ENCODE measurements at regions not wholly inside any gene's neighbourhood (a gene's known extent, or its start where the extent isn't known, plus 50 kb on each side); places are given as distances from the start of the nearest gene placed in this dataset.

DNA sequence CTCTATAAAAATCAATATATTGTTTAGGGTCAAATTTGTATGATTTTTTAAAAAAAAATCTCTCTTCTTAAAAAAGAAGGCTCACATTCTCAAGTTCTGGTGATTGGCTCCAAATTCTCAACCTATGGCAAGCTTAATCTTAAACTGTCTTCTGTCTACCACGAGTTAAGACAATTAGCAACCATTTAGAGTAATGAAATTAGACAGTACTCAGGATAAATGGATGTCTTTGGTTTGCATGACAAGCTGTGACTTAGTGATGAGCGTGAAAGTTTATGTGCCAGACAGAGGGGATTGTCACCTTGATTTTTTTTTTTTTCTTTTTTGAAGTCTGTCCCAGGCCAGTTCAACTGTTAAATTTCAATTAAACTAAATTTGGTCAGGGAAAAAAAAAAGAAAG is 1632.3 kb downstream of the MAT2B start:
- H3K27me3 ChIP-seq, result no peaks in the 10 kb centered on the region
- no peaks in the 10 kb centered on the region for H3K9me3 ChIP-seq (replicated peaks)
- no peak for DNase-seq
- no peaks in the 10 kb centered on the region for H3K4me1 ChIP-seq
- H3K27ac ChIP-seq, result no peak overlapping the region
- H3K4me3 ChIP-seq, result no peak overlapping the region
- no peaks in the 10 kb centered on the region for H3K36me3 ChIP-seq

DNA sequence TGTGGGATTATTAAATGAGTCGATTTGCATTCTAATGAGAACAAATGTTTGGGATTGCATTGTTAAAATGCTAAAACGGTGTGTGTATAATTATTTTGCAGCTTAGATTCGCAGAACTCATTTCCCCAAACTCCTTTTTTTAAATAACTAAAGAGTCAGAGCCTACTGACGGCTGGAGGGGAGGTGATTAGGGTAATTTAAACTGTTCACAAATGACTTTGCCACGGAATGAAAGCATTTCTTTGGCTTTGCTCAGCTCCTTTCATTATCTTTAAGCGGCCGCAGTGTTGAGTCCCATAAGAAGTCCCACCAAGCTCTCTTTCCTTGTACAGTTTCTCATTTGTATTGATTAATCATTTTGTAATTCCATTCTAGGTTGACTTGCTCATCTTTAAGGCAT is 1632.8 kb downstream of the MAT2B start:
- H3K4me3 ChIP-seq, result no peak overlapping the region
- no peak for DNase-seq
- H3K9me3 ChIP-seq (replicated peaks), result no peaks in the 10 kb centered on the region
- H3K4me1 ChIP-seq, result no peaks in the 10 kb centered on the region
- H3K27ac ChIP-seq, result no peak overlapping the region
- no peaks in the 10 kb centered on the region for H3K27me3 ChIP-seq
- H3K36me3 ChIP-seq, result no peaks in the 10 kb centered on the region

DNA sequence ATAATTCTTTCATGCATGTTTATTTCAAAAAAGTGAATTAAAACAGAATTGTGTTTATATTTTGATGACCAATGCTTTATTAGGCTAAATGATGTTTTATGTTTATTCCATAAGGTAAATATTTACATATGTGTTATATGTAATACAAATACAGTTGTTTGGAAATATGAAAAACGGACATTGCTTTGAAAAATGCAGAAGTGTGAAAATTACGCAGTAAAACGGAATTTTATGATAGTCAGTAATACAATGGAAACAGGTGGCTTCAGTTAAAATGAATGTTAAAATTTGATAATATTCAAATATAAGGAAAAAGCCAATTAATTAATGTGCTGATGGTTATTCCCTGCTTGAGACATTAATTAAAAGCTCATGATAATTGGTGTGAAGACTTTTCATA is 1633.8 kb downstream of the MAT2B start:
- Histone ChIP-seq H3K4me3 (no peak overlapping the region), H3K9me3 (replicated peaks) (no peaks in the 10 kb centered on the region), H3K4me1 (no peaks in the 10 kb centered on the region), H3K27ac (no peak overlapping the region), H3K36me3 (no peaks in the 10 kb centered on the region), H3K27me3 (no peaks in the 10 kb centered on the region)
- no peak for DNase-seq

DNA sequence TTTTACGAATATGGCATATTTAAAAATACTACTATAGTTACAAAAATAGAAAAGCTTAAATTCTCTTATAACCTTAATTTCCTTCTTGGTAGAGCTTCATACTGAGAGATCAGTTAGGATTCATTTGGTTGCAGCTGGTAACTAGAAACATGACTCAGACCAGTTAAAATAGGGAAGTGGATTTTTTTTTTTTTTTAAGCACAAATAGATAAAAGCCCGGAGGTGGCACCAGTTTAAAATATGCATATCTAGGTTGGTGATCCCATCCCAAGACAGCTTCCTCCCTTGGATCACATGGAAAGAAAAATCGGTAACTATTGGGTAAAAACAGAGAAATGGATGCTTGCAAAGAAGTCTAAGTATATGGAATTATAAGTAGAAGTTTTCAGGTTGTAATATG is 1634.3 kb downstream of the MAT2B start:
- H3K4me3 ChIP-seq, result no peak overlapping the region
- no peaks in the 10 kb centered on the region for H3K36me3 ChIP-seq
- H3K4me1 ChIP-seq, result no peaks in the 10 kb centered on the region
- no peak for DNase-seq
- H3K9me3 ChIP-seq (replicated peaks), result no peaks in the 10 kb centered on the region
- H3K27ac ChIP-seq, result no peak overlapping the region
- no peaks in the 10 kb centered on the region for H3K27me3 ChIP-seq

DNA sequence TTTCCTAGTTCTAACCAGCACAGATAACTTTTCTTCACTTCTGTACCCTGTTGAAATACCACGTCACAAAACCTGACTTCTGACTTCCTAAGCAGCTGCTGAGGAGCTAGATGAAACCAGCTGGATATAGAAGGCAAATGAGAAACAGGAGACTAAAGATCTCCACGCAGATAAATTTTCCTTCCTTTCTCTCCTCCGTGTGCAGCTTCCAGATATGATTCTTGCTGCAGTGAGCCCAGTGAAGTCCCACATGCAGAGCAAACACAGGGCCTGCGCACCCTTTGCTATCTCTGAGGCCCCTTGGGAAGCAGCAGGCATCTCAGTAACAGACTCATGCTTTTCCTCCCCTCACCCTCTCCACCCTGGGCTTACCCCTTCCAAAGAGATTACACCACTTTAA is 1638.3 kb downstream of the MAT2B start:
- H3K27ac ChIP-seq, result no peak overlapping the region

DNA sequence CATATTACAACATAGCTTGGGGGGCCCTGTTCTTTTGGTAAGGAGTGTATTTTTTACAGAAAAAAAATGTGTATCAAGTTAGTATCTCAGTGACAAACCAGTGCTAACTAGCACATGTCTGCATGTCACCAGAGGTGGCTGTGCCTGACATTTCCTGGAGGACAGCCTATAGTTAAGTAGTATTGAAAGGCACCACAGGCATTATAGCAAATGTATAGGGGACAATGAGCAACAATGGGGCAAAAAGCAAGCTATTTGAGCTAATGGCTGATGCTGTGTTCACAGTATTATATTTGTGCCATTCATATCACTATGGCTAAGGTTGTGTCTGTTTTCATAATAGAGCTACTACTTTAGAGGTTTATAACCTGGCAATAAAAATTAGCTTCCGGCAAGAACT is 1644.0 kb downstream of the MAT2B start:
- Histone ChIP-seq H3K4me3 (no peak overlapping the region), H3K27me3 (no peaks in the 10 kb centered on the region), H3K27ac (no peak overlapping the region), H3K4me1 (no peaks in the 10 kb centered on the region), H3K36me3 (no peaks in the 10 kb centered on the region), H3K9me3 (replicated peaks) (no peaks in the 10 kb centered on the region)
- DNase-seq, result no peak

More for the DNA sequence above, 1638.3 kb downstream of the MAT2B start:
- H3K36me3 ChIP-seq, result no peaks in the 10 kb centered on the region
- DNase-seq, result no peak
- H3K9me3 ChIP-seq (replicated peaks), result no peaks in the 10 kb centered on the region
- no peaks in the 10 kb centered on the region for H3K27me3 ChIP-seq
- no peak overlapping the region for H3K4me3 ChIP-seq
- H3K4me1 ChIP-seq, result no peaks in the 10 kb centered on the region

DNA sequence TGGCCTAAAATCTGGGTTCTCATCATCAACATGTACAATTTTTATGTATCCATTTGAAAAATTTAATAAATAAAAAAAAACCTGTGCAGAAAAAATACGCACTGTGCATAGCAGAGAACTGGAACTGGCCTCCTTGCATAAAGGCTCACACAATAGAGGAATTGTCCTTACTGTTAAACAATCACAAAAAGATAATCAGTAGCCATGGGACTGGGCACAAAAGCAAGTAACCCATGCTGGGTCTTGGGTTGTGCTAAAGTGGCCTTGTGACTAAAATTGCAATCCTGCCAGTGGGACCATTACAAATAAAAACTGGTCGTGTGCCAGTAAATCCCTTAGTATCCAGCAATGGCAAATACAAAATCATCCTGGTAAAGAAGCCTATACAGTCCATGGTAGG is 1646.6 kb downstream of the MAT2B start:
- no peak for DNase-seq
- Histone ChIP-seq H3K4me1 (no peaks in the 10 kb centered on the region), H3K27ac (no peak overlapping the region), H3K27me3 (no peaks in the 10 kb centered on the region), H3K4me3 (no peak overlapping the region), H3K36me3 (no peaks in the 10 kb centered on the region), H3K9me3 (replicated peaks) (no peaks in the 10 kb centered on the region)

DNA sequence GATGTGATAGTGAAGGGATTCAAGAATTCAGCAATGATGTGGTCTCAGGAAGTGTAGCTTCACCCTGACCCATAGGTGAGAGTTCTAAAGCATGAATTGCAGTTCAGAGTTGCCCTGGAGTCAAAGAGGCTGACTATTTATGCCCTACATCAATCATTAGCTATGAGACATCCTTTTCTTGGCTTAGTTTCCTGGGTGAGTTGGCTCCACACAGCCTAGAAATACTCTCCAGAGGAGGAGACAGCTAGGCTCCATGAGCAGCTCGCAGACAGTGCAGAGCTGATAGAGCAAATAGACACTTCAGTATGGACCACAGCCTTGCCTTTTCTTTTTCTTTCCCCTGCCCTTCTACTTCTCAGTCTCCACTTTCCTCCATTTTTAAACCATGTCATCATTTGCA is 1651.8 kb downstream of the MAT2B start:
- no peak for DNase-seq
- no peaks in the 10 kb centered on the region for H3K36me3 ChIP-seq

DNA sequence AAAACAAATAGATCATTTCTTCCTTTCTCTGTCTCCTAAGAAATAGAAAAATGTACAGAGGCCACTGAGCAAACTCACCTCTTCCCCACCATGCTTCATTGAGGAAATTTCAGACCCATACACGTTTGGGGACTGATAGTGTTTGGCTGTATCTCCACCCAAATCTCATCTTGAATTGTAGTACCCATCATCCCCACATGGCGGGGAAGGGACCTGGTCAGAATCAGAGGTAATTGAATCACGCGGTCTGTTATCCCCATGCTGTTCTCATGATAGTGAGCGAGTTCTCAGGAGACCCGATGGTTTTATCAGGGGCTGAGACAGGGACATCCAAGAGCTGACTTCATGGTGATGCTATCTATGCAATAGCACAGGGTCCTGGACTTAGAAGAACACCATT is 1655.8 kb downstream of the MAT2B start:
- Histone ChIP-seq H3K27ac (no peak overlapping the region), H3K27me3 (no peaks in the 10 kb centered on the region; the same call in 1 of the 2 replicates), H3K4me1 (no peaks in the 10 kb centered on the region), H3K9me3 (replicated peaks) (no peaks in the 10 kb centered on the region), H3K36me3 (no peaks in the 10 kb centered on the region), H3K4me3 (no peak overlapping the region)
- peak; percentile 4 to 13 for DNase-seq

More for the DNA sequence above, 1651.8 kb downstream of the MAT2B start:
- H3K4me3 ChIP-seq, result no peak overlapping the region
- H3K27ac ChIP-seq, result no peak overlapping the region
- H3K4me1 ChIP-seq, result no peaks in the 10 kb centered on the region
- no peaks in the 10 kb centered on the region for H3K9me3 ChIP-seq (replicated peaks)
- no peaks in the 10 kb centered on the region; the same call in 1 of the 2 replicates for H3K27me3 ChIP-seq

DNA sequence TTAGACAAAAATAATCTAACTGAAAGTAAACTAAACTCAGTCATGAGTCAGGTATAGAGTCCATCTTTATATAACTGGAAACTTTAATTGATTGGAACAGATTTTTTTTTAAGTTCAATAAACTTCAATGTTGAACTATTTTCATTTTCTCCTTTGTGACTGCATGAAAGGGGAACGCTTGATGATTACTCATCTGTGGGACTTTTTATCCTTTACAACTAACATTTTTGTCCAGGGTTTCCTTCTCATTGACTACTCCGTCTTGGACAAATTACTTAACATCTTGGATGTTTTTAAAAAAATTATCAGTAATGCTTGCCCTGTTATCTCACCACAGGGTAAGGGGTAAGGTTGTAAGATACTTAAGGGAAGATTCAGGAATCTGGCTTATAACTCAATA is 1658.4 kb downstream of the MAT2B start:
- DNase-seq, result no peak
- H3K4me1 ChIP-seq, result no peaks in the 10 kb centered on the region
- H3K27ac ChIP-seq, result no peak overlapping the region
- no peaks in the 10 kb centered on the region; the same call in 1 of the 2 replicates for H3K27me3 ChIP-seq
- H3K4me3 ChIP-seq, result no peak overlapping the region
- no peaks in the 10 kb centered on the region for H3K9me3 ChIP-seq (replicated peaks)
- no peaks in the 10 kb centered on the region for H3K36me3 ChIP-seq

DNA sequence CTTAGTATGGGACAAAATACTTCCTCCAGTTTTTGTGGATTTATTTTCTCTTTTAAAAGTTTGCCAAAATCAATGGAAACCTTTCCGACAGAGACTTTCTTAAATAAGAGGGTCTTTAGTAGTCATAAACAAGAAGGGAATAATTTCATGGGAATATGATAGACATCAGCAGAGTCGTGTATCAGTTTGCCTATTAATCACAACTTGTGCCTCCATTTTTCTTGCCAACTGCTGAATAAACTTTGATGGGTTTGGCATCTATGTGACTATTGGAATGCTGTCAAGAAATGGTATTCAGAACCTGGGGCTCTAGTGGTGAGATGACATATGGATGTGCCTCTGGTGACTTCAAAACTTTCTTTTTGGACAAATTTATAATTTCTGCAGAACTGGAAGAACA is 1668.2 kb downstream of the MAT2B start:
- Histone ChIP-seq H3K27ac (no peak overlapping the region), H3K9me3 (replicated peaks) (no peaks in the 10 kb centered on the region), H3K4me1 (no peaks in the 10 kb centered on the region), H3K36me3 (no peaks in the 10 kb centered on the region), H3K27me3 (no peaks in the 10 kb centered on the region), H3K4me3 (no peak overlapping the region)
- DNase-seq, result no peak

DNA sequence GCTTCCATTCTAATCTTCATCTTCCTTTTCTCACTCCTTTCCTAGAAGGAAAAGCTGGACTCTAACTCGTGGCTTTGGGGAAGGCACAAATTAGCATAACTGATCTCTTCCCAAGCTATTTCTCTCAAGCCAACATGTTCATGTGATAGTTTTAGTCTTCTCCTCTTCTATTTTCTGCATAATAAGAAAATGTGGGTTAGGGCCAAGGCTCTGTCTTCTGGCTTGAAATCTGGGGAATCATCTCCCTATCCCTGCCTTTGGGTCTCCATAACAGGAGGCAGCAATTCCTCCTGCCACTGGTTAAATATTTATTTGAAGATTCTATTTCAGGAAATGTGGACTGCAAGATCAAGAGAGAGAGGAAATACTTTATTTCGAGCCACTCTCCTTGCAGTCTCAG is 1669.6 kb downstream of the MAT2B start:
- Histone ChIP-seq H3K36me3 (no peaks in the 10 kb centered on the region), H3K27me3 (no peaks in the 10 kb centered on the region), H3K9me3 (replicated peaks) (no peaks in the 10 kb centered on the region), H3K27ac (no peak overlapping the region), H3K4me3 (no peak overlapping the region), H3K4me1 (no peaks in the 10 kb centered on the region)
- DNase-seq, result no peak

DNA sequence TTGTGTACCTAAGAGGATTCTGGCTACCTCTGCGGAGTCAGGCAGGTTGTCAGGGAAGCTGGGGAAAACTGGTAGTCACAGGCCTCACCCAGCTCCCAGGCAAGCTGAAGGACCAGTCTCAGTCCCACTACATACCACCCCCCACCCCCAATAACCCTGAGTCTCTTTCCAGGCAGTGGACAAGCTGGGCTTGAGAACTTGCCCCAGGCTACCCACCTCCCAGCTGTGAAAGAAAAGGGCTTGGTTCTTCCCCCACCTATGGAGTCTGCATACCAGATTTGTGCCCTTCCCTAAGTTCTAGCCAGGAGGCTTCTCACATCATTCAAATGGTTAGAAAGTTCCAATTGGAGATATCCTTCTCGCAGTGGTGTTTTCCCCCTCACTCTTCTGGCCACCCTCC is 1678.8 kb downstream of the MAT2B start:
- H3K4me3 ChIP-seq, result no peak overlapping the region
- H3K9me3 ChIP-seq (replicated peaks), result no peaks in the 10 kb centered on the region
- no peaks in the 10 kb centered on the region for H3K27me3 ChIP-seq
- H3K36me3 ChIP-seq, result no peaks in the 10 kb centered on the region
- H3K4me1 ChIP-seq, result no peaks in the 10 kb centered on the region
- DNase-seq, result no peak
- H3K27ac ChIP-seq, result no peak overlapping the region

DNA sequence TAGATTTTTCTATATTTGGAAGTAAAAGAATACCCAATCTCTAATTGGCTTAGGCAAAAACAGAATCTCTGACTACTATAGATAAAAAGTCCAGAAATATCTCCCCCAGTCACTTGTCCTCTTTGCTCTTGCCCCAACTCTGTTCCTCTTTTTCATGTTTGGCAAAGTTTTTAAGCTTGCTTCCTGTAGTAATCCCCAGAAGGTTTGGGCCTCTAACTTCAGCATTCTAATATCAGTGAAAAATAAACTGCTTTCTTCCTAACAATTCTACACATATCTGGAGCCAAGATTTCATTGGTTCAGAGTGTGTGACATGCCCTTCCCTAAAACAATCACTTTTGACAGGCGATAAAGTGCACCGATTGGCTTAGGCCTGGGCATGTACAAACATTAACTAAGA is 1680.3 kb downstream of the MAT2B start:
- no peak for DNase-seq
- no peak overlapping the region for H3K4me3 ChIP-seq
- no peaks in the 10 kb centered on the region for H3K36me3 ChIP-seq
- no peaks in the 10 kb centered on the region for H3K27me3 ChIP-seq
- no peaks in the 10 kb centered on the region for H3K9me3 ChIP-seq (replicated peaks)
- no peak overlapping the region for H3K27ac ChIP-seq
- no peaks in the 10 kb centered on the region for H3K4me1 ChIP-seq

DNA sequence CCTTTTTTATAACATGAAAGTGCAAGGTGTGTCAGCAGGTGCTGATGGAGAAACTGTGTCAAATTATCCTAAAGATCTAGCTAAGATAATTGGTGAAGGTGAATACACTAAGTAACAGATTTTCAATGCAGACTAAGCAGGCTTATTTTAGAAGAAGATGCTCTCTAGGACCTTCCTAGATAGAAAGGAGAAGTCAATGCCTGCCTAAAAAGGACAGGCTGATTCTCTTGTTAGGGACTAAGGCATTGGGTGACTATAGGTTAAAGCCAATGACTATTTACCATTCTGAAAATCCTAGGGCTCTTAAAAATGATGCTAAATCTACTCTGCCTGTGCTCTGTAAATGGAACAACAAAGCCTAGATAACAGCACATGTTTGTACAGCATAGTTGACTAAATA is 1682.4 kb downstream of the MAT2B start:
- H3K27me3 ChIP-seq, result no peaks in the 10 kb centered on the region; the same call in 1 of the 2 replicates
- H3K4me3 ChIP-seq, result no peak overlapping the region
- DNase-seq, result no peak
- no peaks in the 10 kb centered on the region for H3K9me3 ChIP-seq (replicated peaks)
- H3K27ac ChIP-seq, result no peak overlapping the region
- no peaks in the 10 kb centered on the region for H3K36me3 ChIP-seq
- no peaks in the 10 kb centered on the region for H3K4me1 ChIP-seq

DNA sequence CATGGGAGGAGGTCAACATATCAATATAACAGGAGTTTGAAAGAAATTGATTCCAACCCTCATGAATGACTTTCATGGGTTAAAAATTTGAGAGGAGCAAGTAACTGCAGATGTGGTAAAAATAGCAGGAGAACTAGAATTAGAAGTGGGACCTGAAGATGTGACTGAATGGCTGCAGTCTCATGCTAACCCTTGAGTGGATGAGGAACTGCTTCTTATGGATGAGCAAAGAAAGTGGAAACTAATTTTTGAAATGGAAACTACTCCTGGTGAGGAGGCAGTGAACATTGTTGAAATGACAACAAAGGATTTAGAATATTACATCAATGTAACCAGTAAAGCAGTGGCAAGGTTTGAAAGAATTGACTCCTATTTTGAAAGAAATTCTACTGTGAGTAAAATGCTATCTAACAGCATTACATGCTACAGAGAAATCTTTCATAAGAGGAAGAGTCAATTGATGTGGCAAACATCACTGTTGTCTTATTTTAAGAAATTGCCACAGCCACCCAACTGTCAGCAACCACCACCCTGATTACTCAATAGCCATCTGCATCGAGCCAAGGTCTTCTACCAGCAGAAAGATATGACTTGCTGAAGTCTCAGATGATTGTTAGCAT is 1683.2 kb downstream of the MAT2B start:
- H3K9me3 ChIP-seq (replicated peaks), result no peaks in the 10 kb centered on the region
- H3K36me3 ChIP-seq, result no peaks in the 10 kb centered on the region
- no peaks in the 10 kb centered on the region for H3K4me1 ChIP-seq
- no peaks in the 10 kb centered on the region; the same call in 1 of the 2 replicates for H3K27me3 ChIP-seq
- no peak for DNase-seq
- H3K27ac ChIP-seq, result no peak overlapping the region
- no peak overlapping the region for H3K4me3 ChIP-seq
